ENCODE measurements at regions not wholly inside any gene's neighbourhood (a gene's known extent, or its start where the extent isn't known, plus 50 kb on each side); places are given as distances from the start of the nearest gene placed in this dataset.

DNA sequence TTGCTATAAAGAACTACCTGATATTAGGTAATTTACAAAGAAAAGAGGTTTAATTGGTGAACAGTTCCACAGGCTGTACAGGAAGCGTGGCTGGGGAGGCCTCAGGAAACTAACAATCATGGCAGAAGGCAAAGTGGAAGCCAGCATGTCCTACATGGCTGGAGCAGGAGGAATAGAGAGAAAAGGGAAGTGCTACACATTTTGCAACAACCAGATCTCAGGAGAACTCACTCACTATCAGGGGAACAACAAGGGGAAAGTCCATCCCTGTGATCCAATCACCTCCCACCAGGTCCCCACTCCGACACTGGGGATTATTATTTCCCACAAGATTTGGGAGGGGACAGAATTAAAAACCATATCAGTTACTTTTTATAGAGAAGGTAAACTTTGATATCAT, 273.5 kb upstream of the MMADHC start:
- TF ChIP-seq, protein P1, sequence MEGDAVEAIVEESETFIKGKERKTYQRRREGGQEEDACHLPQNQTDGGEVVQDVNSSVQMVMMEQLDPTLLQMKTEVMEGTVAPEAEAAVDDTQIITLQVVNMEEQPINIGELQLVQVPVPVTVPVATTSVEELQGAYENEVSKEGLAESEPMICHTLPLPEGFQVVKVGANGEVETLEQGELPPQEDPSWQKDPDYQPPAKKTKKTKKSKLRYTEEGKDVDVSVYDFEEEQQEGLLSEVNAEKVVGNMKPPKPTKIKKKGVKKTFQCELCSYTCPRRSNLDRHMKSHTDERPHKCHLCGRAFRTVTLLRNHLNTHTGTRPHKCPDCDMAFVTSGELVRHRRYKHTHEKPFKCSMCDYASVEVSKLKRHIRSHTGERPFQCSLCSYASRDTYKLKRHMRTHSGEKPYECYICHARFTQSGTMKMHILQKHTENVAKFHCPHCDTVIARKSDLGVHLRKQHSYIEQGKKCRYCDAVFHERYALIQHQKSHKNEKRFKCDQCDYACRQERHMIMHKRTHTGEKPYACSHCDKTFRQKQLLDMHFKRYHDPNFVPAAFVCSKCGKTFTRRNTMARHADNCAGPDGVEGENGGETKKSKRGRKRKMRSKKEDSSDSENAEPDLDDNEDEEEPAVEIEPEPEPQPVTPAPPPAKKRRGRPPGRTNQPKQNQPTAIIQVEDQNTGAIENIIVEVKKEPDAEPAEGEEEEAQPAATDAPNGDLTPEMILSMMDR (conservative IDR thresholded peaks at IDR 0.05; ENCODE audit: low read depth, low read length): no peak
- TF ChIP-seq EZH2phosphoT487 (IDR thresholded peaks at IDR 0.05; ENCODE audit: borderline replicate concordance, low read length) (no peak), EZH2 (IDR thresholded peaks at IDR 0.05; ENCODE audit: low read length, unreplicated experiment) (no peak)
- Histone ChIP-seq H3K9me2 (replicated peaks; ENCODE audit: low read length) (no peaks in the 10 kb centered on the region), H3K27ac (ENCODE audit: low read length) (no peak overlapping the region), H2AFZ (ENCODE audit: low read length) (no peak overlapping the region), H3K27me3 (ENCODE audit: low read length) (no peaks in the 10 kb centered on the region), H3F3A (ENCODE audit: low read length, unreplicated experiment) (no peaks in the 10 kb centered on the region), H3K4me3 (ENCODE audit: low read length) (no peak overlapping the region), H4K20me1 (ENCODE audit: low read length) (no peaks in the 10 kb centered on the region), H3K79me2 (ENCODE audit: low read length) (no peaks in the 10 kb centered on the region), H3K9ac (ENCODE audit: low read length) (no peak overlapping the region), H3K4me2 (ENCODE audit: low read length) (no peak overlapping the region), H3K36me3 (ENCODE audit: low read depth, low read length) (no peaks in the 10 kb centered on the region), H3K9me3 (ENCODE audit: low read length) (no peaks in the 10 kb centered on the region), H3K4me1 (ENCODE audit: insufficient read depth, low read length) (peaks cover 32% of the 10 kb centered on the region)
- ATAC-seq: no peak
- intact Hi-C loops (cut with micrococcal nuclease): no loop called here
- POLR2A ChIA-PET (ENCODE audit: unreplicated experiment): no interaction called here
- CTCF ChIA-PET: no interaction called here
- BruUV-seq (replicated peaks): no TSS peak
- no peak for DNase-seq

DNA sequence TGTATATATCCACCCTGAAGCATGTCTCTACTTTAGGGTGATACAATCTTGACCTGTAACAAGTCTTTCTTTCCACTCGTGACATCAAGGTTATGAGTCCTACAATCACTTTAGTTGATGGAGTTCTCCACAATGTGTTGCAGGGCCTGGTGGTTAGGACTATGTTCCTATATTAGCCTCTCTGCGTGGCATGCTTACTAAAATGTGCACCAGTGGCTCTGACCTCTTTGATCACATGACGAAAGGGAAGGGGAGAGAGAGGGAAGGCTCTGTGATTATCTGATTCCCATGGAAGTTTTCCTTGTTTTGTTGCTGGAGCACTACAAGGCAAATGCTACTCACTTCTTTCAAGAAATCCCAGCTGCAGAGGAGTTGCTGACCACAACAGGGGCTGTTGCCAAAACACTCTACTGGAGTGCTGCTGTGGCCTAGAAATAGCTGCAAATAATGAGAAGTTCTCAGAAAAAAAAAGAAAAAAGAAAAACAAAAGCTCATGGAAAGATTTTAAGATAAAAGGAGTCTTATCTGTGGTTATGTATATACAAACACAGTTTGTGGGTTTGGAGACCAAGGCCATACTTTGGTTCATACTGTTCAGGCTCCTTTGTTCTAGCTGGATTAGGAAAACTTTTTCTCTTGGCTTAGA, 272.8 kb upstream of the MMADHC start:
- POLR2A ChIA-PET (ENCODE audit: unreplicated experiment): no interaction called here
- H3K9ac ChIP-seq (ENCODE audit: low read length): no peak overlapping the region
- DNase-seq: peak; percentile 20

More for the DNA sequence above, 272.8 kb upstream of the MMADHC start:
- no peaks in the 10 kb centered on the region for H3K79me2 ChIP-seq (ENCODE audit: low read length)
- CTCF ChIA-PET: no interaction called here
- intact Hi-C loops (cut with micrococcal nuclease): no loop called here
- H3K9me2 ChIP-seq (replicated peaks; ENCODE audit: low read length): no peaks in the 10 kb centered on the region
- H3K36me3 ChIP-seq (ENCODE audit: low read depth, low read length): no peaks in the 10 kb centered on the region
- TF ChIP-seq, protein P1 (conservative IDR thresholded peaks at IDR 0.05; ENCODE audit: low read depth, low read length): no peak
- TF ChIP-seq EZH2phosphoT487 (IDR thresholded peaks at IDR 0.05; ENCODE audit: borderline replicate concordance, low read length) (no peak), EZH2 (IDR thresholded peaks at IDR 0.05; ENCODE audit: low read length, unreplicated experiment) (no peak)
- H2AFZ ChIP-seq (ENCODE audit: low read length): no peak overlapping the region
- H3K27ac ChIP-seq (ENCODE audit: low read length): peak overlapping the region; percentile 41; the same call in 1 of the 2 replicates
- H3K4me3 ChIP-seq (ENCODE audit: low read length): no peak overlapping the region
- no peak overlapping the region for H3K4me2 ChIP-seq (ENCODE audit: low read length)
- peaks cover 32% of the 10 kb centered on the region for H3K4me1 ChIP-seq (ENCODE audit: insufficient read depth, low read length)
- H4K20me1 ChIP-seq (ENCODE audit: low read length): no peaks in the 10 kb centered on the region
- no peaks in the 10 kb centered on the region for H3F3A ChIP-seq (ENCODE audit: low read length, unreplicated experiment)
- H3K9me3 ChIP-seq (ENCODE audit: low read length): no peaks in the 10 kb centered on the region
- ATAC-seq: no peak
- H3K27me3 ChIP-seq (ENCODE audit: low read length): no peaks in the 10 kb centered on the region
- BruUV-seq (replicated peaks): no TSS peak

Data from PC-3 (cell line).